ENCODE measurements at regions not wholly inside any gene's neighbourhood (a gene's known extent, or its start where the extent isn't known, plus 50 kb on each side); places are given as distances from the start of the nearest gene placed in this dataset.

- no peak for TF ChIP-seq CTCF (IDR thresholded peaks at IDR 0.05; ENCODE audit: insufficient read depth, low read depth, low read length)
- DNase-seq (ENCODE audit: low read depth) = no peak
- H3K4me3 ChIP-seq (ENCODE audit: low read depth, low read length) = no peak overlapping the region
These were observed 71.5 kb upstream of the PPP2R2D start for GRCh38 chr10:131829156-131829930.

- no peak for TF ChIP-seq CTCF (IDR thresholded peaks at IDR 0.05; ENCODE audit: insufficient read depth, low read depth, low read length)
- H3K4me3 ChIP-seq (ENCODE audit: low read depth, low read length) = no peak overlapping the region
- DNase-seq (ENCODE audit: low read depth) = no peak
These were observed 70.2 kb upstream of the PPP2R2D start for GRCh38 chr10:131830446-131831130.

- no peak for TF ChIP-seq CTCF (IDR thresholded peaks at IDR 0.05; ENCODE audit: insufficient read depth, low read depth, low read length)
- H3K4me3 ChIP-seq (ENCODE audit: low read depth, low read length) = no peak overlapping the region
- DNase-seq (ENCODE audit: low read depth) = no peak
These were observed 69.2 kb upstream of the PPP2R2D start for GRCh38 chr10:131831561-131831960.

GRCh38 chr10:131832056-131832685 is 68.6 kb upstream of the PPP2R2D start:
- no peak for DNase-seq (ENCODE audit: low read depth)
- TF ChIP-seq CTCF (IDR thresholded peaks at IDR 0.05; ENCODE audit: insufficient read depth, low read depth, low read length) = no peak
- no peak overlapping the region for H3K4me3 ChIP-seq (ENCODE audit: low read depth, low read length)

GRCh38 chr10:131833013-131833412 is 67.8 kb upstream of the PPP2R2D start:
- TF ChIP-seq CTCF (IDR thresholded peaks at IDR 0.05; ENCODE audit: insufficient read depth, low read depth, low read length) = no peak
- H3K4me3 ChIP-seq (ENCODE audit: low read depth, low read length) = no peak overlapping the region
- DNase-seq (ENCODE audit: low read depth) = no peak

- no peak for DNase-seq (ENCODE audit: low read depth)
- H3K4me3 ChIP-seq (ENCODE audit: low read depth, low read length) = no peak overlapping the region
- no peak for TF ChIP-seq CTCF (IDR thresholded peaks at IDR 0.05; ENCODE audit: insufficient read depth, low read depth, low read length)
These were observed 67.2 kb upstream of the PPP2R2D start for GRCh38 chr10:131833446-131834080.

All from fibroblast of villous mesenchyme (primary cell).